Panc1 (cell line): ENCODE measurements at regions not wholly inside any gene's neighbourhood (a gene's known extent, or its start where the extent isn't known, plus 50 kb on each side); places are given as distances from the start of the nearest gene placed in this dataset.

Experiments used
- ATAC-seq: fragments of 200-7000 bp; cut with Tn5 transposase; 2 replicates; pipeline ENCODE4 v1.9.1; 2020; ENCODE audit warnings: mild to moderate bottlenecking, moderate library complexity
- BruUV-seq: library from RNA; stranded (reverse); fragments of 400-500 nt; replicated peaks from 2 replicates; lab custom pipeline; 2021; lab: Mats Ljungman, UMichigan
- CTCF ChIA-PET: fragments of 300-600 bp; sonication (Branson Sonifier 250); formaldehyde crosslinking; loops from one replicate; lab custom pipeline; 2022; ENCODE audit warnings: antibody characterized with exemption; lab: Charles Lee
- POLR2A ChIA-PET: fragments of 300-600 bp; sonication (Branson Sonifier 250); formaldehyde crosslinking; loops from one replicate; lab custom pipeline; 2022; ENCODE audit warnings: antibody characterized with exemption; lab: Charles Lee
- DNase-seq: peaks from one replicate; pipeline ENCODE4 v3.0.0-alpha.2; 2010; ENCODE audit warnings: low read depth, low spot score
- H3K27ac ChIP-seq: 2 replicates; pipeline ENCODE4 v1.5.1; 2011; ENCODE audit warnings: mild to moderate bottlenecking, low read length, inconsistent platforms
- H3K27me3 ChIP-seq: fragments of 200-500 bp; sonication (Bioruptor generic); 2 replicates; pipeline ENCODE4 v1.6.0; 2014; ENCODE audit warnings: low read length, inconsistent platforms; ENCODE audit not compliant: control insufficient read depth, insufficient read depth
- H3K36me3 ChIP-seq: fragments of 200-500 bp; sonication (Bioruptor generic); 2 replicates; pipeline ENCODE4 v1.5.1; 2014; ENCODE audit warnings: inconsistent platforms, mild to moderate bottlenecking, low read length, moderate library complexity; ENCODE audit not compliant: control insufficient read depth, insufficient read depth
- H3K4me1 ChIP-seq: 2 replicates; pipeline ENCODE4 v1.5.1; 2011; ENCODE audit warnings: inconsistent platforms, mild to moderate bottlenecking, low read length, moderate library complexity; ENCODE audit not compliant: control insufficient read depth, insufficient read depth
- H3K4me3 ChIP-seq, 2 experiments: 2 replicates each; pipeline ENCODE4 v1.5.1; 2011 to 2012; ENCODE audit warnings: low read depth in 2 of 2, low read length in 2 of 2, mild to moderate bottlenecking in 2 of 2, inconsistent platforms in 1 of 2, moderate library complexity in 1 of 2
- H3K9me3 ChIP-seq: fragments of 200-500 bp; sonication (Bioruptor generic); 2 replicates; pipeline ENCODE4 v1.5.1; 2014; ENCODE audit warnings: low read depth, mild to moderate bottlenecking, inconsistent platforms, low read length, moderate library complexity; ENCODE audit not compliant: control insufficient read depth, insufficient read depth
- POLR2AphosphoS5 ChIP-seq: IDR thresholded peaks from 2 replicates; pipeline ENCODE4 v1.6.1; 2012; ENCODE audit warnings: mild to moderate bottlenecking, low read depth, low read length, moderate library complexity
- REST ChIP-seq, 2 experiments: IDR thresholded peaks; 2 replicates each; pipeline ENCODE4 v1.6.1; 2011 to 2012; ENCODE audit warnings: low read depth in 2 of 2, control low read depth in 1 of 2, low read length in 1 of 2, mild to moderate bottlenecking in 1 of 2, moderate library complexity in 1 of 2; ENCODE audit not compliant: insufficient read depth in 1 of 2
- SIN3A ChIP-seq: IDR thresholded peaks from 2 replicates; pipeline ENCODE4 v1.6.1; 2012; ENCODE audit warnings: low read depth, mild to moderate bottlenecking, low read length, moderate library complexity, borderline replicate concordance; ENCODE audit not compliant: insufficient read depth
- TCF7L2 ChIP-seq: IDR thresholded peaks from 2 replicates; pipeline ENCODE4 v1.6.1; 2011; ENCODE audit warnings: mild to moderate bottlenecking, low read depth, low read length, inconsistent platforms
- in situ Hi-C: cut with HindIII; loops from 2 replicates; pipeline ENCODE4 v1.10.0; 2016; ENCODE audit warnings: low sequenced_read_pairs, low pct_unique_long_range_greater_than_20kb
- intact Hi-C: fragments of 100-400 bp; cut with micrococcal nuclease; formaldehyde crosslinking; loops from one replicate; pipeline ENCODE4 v1.10.0; 2022; ENCODE audit not compliant: unreplicated experiment
- TF ChIP-seq, protein P1 (sequence below): fragments of 450-650 bp; IDR thresholded peaks from 2 replicates; pipeline ENCODE4 v1.5.1; 2017; ENCODE audit warnings: mild to moderate bottlenecking

DNA sequence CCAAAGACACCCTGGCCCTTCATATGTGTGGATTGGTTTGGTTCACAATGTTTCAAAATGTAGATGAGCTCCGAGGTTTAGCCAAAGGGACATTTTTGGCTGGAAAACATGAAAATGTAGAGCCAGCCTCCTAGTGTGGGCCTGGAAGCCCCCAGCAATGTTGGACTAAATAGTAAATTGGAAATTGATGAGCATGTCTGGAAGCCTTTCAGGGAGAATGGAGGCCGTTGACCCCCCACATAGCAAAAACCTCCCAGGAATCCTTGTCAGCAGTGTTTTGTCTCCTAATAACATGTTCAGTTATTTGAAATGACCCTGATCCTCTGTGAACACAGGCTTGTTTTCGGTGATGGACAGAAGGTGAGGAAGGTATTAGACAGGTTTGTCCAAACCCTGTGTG, 65.1 kb upstream of the TBX3 start:
- BruUV-seq, result no TSS peak

GRCh38 chr12:114747012-114747858, 63.3 kb upstream of the TBX3 start:
- no peak for TF ChIP-seq REST (IDR thresholded peaks at IDR 0.05; ENCODE audit: insufficient read depth in 1 of 2, low read depth in 2 of 2, low read length in 1 of 2)
- TF ChIP-seq, protein P1, sequence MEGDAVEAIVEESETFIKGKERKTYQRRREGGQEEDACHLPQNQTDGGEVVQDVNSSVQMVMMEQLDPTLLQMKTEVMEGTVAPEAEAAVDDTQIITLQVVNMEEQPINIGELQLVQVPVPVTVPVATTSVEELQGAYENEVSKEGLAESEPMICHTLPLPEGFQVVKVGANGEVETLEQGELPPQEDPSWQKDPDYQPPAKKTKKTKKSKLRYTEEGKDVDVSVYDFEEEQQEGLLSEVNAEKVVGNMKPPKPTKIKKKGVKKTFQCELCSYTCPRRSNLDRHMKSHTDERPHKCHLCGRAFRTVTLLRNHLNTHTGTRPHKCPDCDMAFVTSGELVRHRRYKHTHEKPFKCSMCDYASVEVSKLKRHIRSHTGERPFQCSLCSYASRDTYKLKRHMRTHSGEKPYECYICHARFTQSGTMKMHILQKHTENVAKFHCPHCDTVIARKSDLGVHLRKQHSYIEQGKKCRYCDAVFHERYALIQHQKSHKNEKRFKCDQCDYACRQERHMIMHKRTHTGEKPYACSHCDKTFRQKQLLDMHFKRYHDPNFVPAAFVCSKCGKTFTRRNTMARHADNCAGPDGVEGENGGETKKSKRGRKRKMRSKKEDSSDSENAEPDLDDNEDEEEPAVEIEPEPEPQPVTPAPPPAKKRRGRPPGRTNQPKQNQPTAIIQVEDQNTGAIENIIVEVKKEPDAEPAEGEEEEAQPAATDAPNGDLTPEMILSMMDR, result no peak
- no peak for TF ChIP-seq POLR2AphosphoS5
- no peak for TF ChIP-seq SIN3A
- no peak for TF ChIP-seq TCF7L2
- ChIA-PET CTCF (interaction anchor here (0.6 kb wide), 1 partner anchor 1116 kb away, joined by 7 read pairs; no protein-coding TSS in a partner anchor), POLR2A (no interaction called here)
- intact Hi-C loops (no loop called here), in situ Hi-C loops (no loop called here)
- no peak for ATAC-seq
- BruUV-seq, result no TSS peak
- no peak for DNase-seq
- Histone ChIP-seq H3K4me1 (no peaks in the 10 kb centered on the region), H3K27me3 (no peaks in the 10 kb centered on the region), H3K36me3 (no peaks in the 10 kb centered on the region), H3K27ac (no peak overlapping the region), H3K4me3 (no peak overlapping the region), H3K9me3 (no peaks in the 10 kb centered on the region)

More for the DNA sequence above, 65.1 kb upstream of the TBX3 start:
- ChIA-PET CTCF (no interaction called here), POLR2A (no interaction called here)
- Histone ChIP-seq H3K9me3 (no peaks in the 10 kb centered on the region), H3K4me1 (no peaks in the 10 kb centered on the region), H3K36me3 (no peaks in the 10 kb centered on the region), H3K27me3 (no peaks in the 10 kb centered on the region), H3K4me3 (no peak overlapping the region), H3K27ac (no peak overlapping the region)
- intact Hi-C loops (no loop called here), in situ Hi-C loops (no loop called here)
- ATAC-seq (no peak), DNase-seq (no peak)
- TF ChIP-seq, protein P1, result no peak
- TF ChIP-seq POLR2AphosphoS5 (no peak), REST (IDR thresholded peaks at IDR 0.05; ENCODE audit: insufficient read depth in 1 of 2, low read depth in 2 of 2, low read length in 1 of 2) (no peak), SIN3A (no peak), TCF7L2 (no peak)
